Endodermal cell (in vitro differentiated cells): ENCODE measurements at regions not wholly inside any gene's neighbourhood (a gene's known extent, or its start where the extent isn't known, plus 50 kb on each side); places are given as distances from the start of the nearest gene placed in this dataset.

Source experiments
- DNase-seq: peaks from one replicate; pipeline ENCODE4 v3.0.0-alpha.2; 2017
- H3K27ac ChIP-seq: 2 replicates; pipeline ENCODE4 v1.5.1; 2013; ENCODE audit warnings: mild to moderate bottlenecking, low read depth, low read length, moderate library complexity
- H3K27me3 ChIP-seq: 2 replicates; pipeline ENCODE4 v1.6.1; 2013; ENCODE audit warnings: mild to moderate bottlenecking, low read length, moderate library complexity; ENCODE audit not compliant: insufficient read depth, control insufficient read depth, poor library complexity, severe bottlenecking
- H3K36me3 ChIP-seq: 2 replicates; pipeline ENCODE4 v1.7.0; 2013; ENCODE audit warnings: mild to moderate bottlenecking, low read length, moderate library complexity; ENCODE audit not compliant: control insufficient read depth, insufficient read depth
- H3K4me1 ChIP-seq: one replicate; pipeline ENCODE4 v1.7.0; 2013; ENCODE audit warnings: low read length; ENCODE audit not compliant: control insufficient read depth, insufficient read depth
- H3K4me3 ChIP-seq: 2 replicates; pipeline ENCODE4 v1.5.1; 2013; ENCODE audit warnings: mild to moderate bottlenecking, low read length, moderate library complexity
- H3K9ac ChIP-seq: 2 replicates; pipeline ENCODE4 v1.6.1; 2013; ENCODE audit warnings: mild to moderate bottlenecking, low read length, moderate library complexity; ENCODE audit not compliant: poor library complexity, severe bottlenecking; ENCODE audit errors: extremely low read depth
- H3K9me3 ChIP-seq: 2 replicates; pipeline ENCODE4 v1.6.1; 2013; ENCODE audit warnings: mild to moderate bottlenecking, low read length, moderate library complexity; ENCODE audit not compliant: control insufficient read depth
- H3K27ac Mint-ChIP-seq: 2 replicates; pipeline ENCODE4 v1.8.0; 2020; ENCODE audit warnings: mixed read lengths
- H3K27me3 Mint-ChIP-seq: 2 replicates; pipeline ENCODE4 v1.8.0; 2021; ENCODE audit warnings: mild to moderate bottlenecking, mixed read lengths; ENCODE audit not compliant: insufficient read depth
- H3K36me3 Mint-ChIP-seq: 2 replicates; pipeline ENCODE4 v1.8.0; 2020; ENCODE audit warnings: low read depth, mixed read lengths
- H3K4me1 Mint-ChIP-seq: 2 replicates; pipeline ENCODE4 v1.8.0; 2020; ENCODE audit warnings: mixed read lengths
- H3K4me3 Mint-ChIP-seq: 2 replicates; pipeline ENCODE4 v1.8.0; 2020; ENCODE audit warnings: mild to moderate bottlenecking, moderate library complexity, mixed read lengths
- H3K9me3 Mint-ChIP-seq: 2 replicates; pipeline ENCODE4 v1.8.0; 2020; ENCODE audit warnings: mild to moderate bottlenecking, mixed read lengths
- WGBS, 2 experiments: methylation state at CpG; one replicate each; pipeline versions ENCODE4 v1.1.5 to v1.1.7; 2013; ENCODE audit warnings: missing lambda C conversion rate in 2 of 2, mixed read lengths in 1 of 2; ENCODE audit not compliant: insufficient coverage in 1 of 2, insufficient read length in 1 of 2; 5-methylcytosine and 5-hydroxymethylcytosine counted together
- TF ChIP-seq, protein P1 (sequence below): fragments of 200-600 bp; sonication (generic); conservative IDR thresholded peaks from 2 replicates; pipeline ENCODE4 v1.5.0; 2021; ENCODE audit warnings: antibody characterized with exemption, mild to moderate bottlenecking

DNA sequence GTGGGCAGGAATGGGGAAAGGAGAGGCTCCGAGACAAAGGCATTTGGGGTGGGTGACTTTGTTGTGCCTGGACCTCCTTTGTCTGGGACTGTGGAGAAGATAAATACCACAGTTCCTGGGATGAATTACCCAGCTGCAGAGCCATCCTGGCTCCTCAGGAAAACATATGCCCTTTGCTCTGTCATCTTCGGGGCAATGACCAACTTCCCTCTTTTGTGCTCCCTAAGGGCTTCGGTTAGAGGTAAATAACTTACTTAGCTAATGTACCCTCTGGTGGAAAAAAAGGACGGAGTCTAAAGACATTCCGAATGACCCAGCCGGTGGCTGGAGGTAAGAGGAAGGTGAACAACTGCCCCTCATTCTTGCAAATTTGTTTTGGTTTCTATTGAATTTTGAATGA lies 345.7 kb downstream of the GATA3 start:
- Histone ChIP-seq H3K27me3 (no peaks in the 10 kb centered on the region), H3K4me1 (peaks cover 19% of the 10 kb centered on the region), H3K4me3 (no peak overlapping the region), H3K27ac (no peak overlapping the region), H3K9ac (no peak overlapping the region), H3K36me3 (no peaks in the 10 kb centered on the region), H3K9me3 (no peaks in the 10 kb centered on the region)
- Mint-ChIP-seq H3K36me3 (no peaks in the 10 kb centered on the region), H3K4me3 (no peak overlapping the region), H3K27ac (peak overlapping the region; percentile 9), H3K4me1 (peaks cover 53% of the 10 kb centered on the region), H3K27me3 (peaks cover 3% of the 10 kb centered on the region), H3K9me3 (no peaks in the 10 kb centered on the region)
- no peak for DNase-seq
- WGBS, 2 experiments = 77 to 100% methylated on average over 1 to 6 of the region's 6 CpGs
- TF ChIP-seq, protein P1, sequence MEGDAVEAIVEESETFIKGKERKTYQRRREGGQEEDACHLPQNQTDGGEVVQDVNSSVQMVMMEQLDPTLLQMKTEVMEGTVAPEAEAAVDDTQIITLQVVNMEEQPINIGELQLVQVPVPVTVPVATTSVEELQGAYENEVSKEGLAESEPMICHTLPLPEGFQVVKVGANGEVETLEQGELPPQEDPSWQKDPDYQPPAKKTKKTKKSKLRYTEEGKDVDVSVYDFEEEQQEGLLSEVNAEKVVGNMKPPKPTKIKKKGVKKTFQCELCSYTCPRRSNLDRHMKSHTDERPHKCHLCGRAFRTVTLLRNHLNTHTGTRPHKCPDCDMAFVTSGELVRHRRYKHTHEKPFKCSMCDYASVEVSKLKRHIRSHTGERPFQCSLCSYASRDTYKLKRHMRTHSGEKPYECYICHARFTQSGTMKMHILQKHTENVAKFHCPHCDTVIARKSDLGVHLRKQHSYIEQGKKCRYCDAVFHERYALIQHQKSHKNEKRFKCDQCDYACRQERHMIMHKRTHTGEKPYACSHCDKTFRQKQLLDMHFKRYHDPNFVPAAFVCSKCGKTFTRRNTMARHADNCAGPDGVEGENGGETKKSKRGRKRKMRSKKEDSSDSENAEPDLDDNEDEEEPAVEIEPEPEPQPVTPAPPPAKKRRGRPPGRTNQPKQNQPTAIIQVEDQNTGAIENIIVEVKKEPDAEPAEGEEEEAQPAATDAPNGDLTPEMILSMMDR = no peak

DNA sequence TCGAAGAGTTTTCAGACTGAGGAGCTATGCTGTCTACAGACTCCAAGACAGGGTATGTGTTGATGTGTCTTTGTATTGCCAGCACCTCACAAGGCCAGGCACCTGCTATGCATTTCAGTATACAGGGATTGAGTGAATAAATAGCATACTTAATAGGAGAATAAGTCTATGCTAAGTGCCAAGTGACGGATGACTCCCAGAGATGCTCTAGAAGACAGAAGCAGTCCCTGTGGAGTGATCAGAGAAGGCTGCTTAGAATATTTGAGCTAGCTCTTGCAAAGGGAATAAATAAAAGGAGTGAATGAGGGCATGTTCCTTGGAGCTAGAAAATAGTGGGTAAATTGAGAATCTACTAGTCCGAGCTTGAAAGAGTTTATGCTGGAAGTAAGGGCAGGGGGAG lies 346.4 kb downstream of the GATA3 start:
- WGBS, 2 experiments = 88 to 92% methylated on average over 2 to 3 of the region's 3 CpGs
- H3K27ac ChIP-seq = no peak overlapping the region
- TF ChIP-seq, protein P1 = no peak
- H3K4me3 ChIP-seq = no peak overlapping the region
- no peaks in the 10 kb centered on the region for H3K36me3 ChIP-seq
- peaks cover 19% of the 10 kb centered on the region for H3K4me1 ChIP-seq
- Mint-ChIP-seq H3K4me3 (no peak overlapping the region), H3K9me3 (no peaks in the 10 kb centered on the region), H3K27ac (no peak overlapping the region), H3K27me3 (peaks cover 3% of the 10 kb centered on the region), H3K4me1 (peaks cover 57% of the 10 kb centered on the region), H3K36me3 (no peaks in the 10 kb centered on the region)
- no peak for DNase-seq
- no peak overlapping the region for H3K9ac ChIP-seq
- no peaks in the 10 kb centered on the region for H3K27me3 ChIP-seq
- no peaks in the 10 kb centered on the region for H3K9me3 ChIP-seq

DNA sequence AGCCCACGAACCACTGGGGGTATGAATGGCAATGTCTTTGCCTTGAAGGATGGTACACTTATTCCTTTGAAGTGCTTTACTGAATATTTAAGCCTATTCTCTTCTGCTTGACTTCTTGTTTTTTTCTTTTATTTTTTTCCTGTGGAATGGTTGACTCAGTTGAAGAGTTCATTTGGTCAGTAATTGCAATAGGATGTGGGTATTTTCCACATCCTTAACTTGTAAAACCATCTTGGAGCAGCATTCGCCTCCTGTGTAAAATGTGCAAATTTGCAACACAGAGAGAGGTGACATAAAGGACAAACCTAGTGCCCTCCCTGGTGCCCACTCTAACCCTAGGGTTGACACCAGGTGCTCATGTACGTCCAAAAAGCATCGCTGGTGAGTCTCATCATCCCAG lies 347.0 kb downstream of the GATA3 start:
- H3K27me3 Mint-ChIP-seq = peaks cover 3% of the 10 kb centered on the region
- no peaks in the 10 kb centered on the region for H3K36me3 Mint-ChIP-seq
- DNase-seq = no peak
- Histone ChIP-seq H3K27ac (no peak overlapping the region), H3K9ac (no peak overlapping the region), H3K4me3 (no peak overlapping the region), H3K27me3 (no peaks in the 10 kb centered on the region), H3K36me3 (no peaks in the 10 kb centered on the region), H3K9me3 (no peaks in the 10 kb centered on the region), H3K4me1 (peaks cover 22% of the 10 kb centered on the region)
- TF ChIP-seq, protein P1 = no peak
- no peaks in the 10 kb centered on the region for H3K9me3 Mint-ChIP-seq
- 93 to 100% methylated on average over 1 to 4 of the region's 4 CpGs for WGBS, 2 experiments
- H3K4me1 Mint-ChIP-seq = peaks cover 61% of the 10 kb centered on the region
- no peak overlapping the region for H3K27ac Mint-ChIP-seq
- no peak overlapping the region for H3K4me3 Mint-ChIP-seq
